ENCODE measurements at regions not wholly inside any gene's neighbourhood (a gene's known extent, or its start where the extent isn't known, plus 50 kb on each side); places are given as distances from the start of the nearest gene placed in this dataset.

- Mint-ChIP-seq H3K36me3 (ENCODE audit: low read depth, unreplicated experiment) (no peaks in the 10 kb centered on the region), H3K27ac (ENCODE audit: unreplicated experiment) (no peak overlapping the region), H3K27me3 (ENCODE audit: low read depth, unreplicated experiment) (no peaks in the 10 kb centered on the region), H3K9me3 (ENCODE audit: unreplicated experiment) (no peaks in the 10 kb centered on the region), H3K4me1 (ENCODE audit: low read depth, unreplicated experiment) (peaks cover 3% of the 10 kb centered on the region), H3K4me3 (ENCODE audit: unreplicated experiment) (no peak overlapping the region)
- DNase-seq (ENCODE audit: low read depth) (no peak), FAIRE-seq (no peak)
- Histone ChIP-seq H3K79me2 (ENCODE audit: insufficient read depth, low read length) (no peaks in the 10 kb centered on the region), H3K27ac (ENCODE audit: low read depth, low read length) (no peak overlapping the region), H3K4me2 (ENCODE audit: low read length) (no peak overlapping the region), H3K9me3 (ENCODE audit: insufficient read depth, low read depth, low read length) (no peaks in the 10 kb centered on the region), H3K9ac (ENCODE audit: low read length) (no peak overlapping the region), H3K27me3 (ENCODE audit: insufficient read depth, low read length) (no peaks in the 10 kb centered on the region), H2AFZ (ENCODE audit: low read depth, low read length) (peak overlapping the region; percentile 54), H3K4me3 (ENCODE audit: insufficient read depth, low read depth, low read length) (no peak overlapping the region), H3K4me1 (ENCODE audit: insufficient read depth, low read length) (no peaks in the 10 kb centered on the region), H4K20me1 (ENCODE audit: insufficient read depth, low read length) (no peaks in the 10 kb centered on the region), H3K36me3 (ENCODE audit: insufficient read depth, low read length) (no peaks in the 10 kb centered on the region)
- TF ChIP-seq EZH2 (IDR thresholded peaks at IDR 0.05; ENCODE audit: insufficient read depth, low read length), result no peak
- no peak for TF ChIP-seq CTCF (IDR thresholded peaks at IDR 0.05; ENCODE audit: insufficient read depth, low read depth, low read length)
These were observed 415.4 kb downstream of the SPRY1 start for GRCh38 chr4:123812066-123812390.

- no peaks in the 10 kb centered on the region for H3K27me3 Mint-ChIP-seq (ENCODE audit: low read depth, unreplicated experiment)
- no peak overlapping the region for H3K27ac ChIP-seq (ENCODE audit: low read depth, low read length)
- H3K36me3 ChIP-seq (ENCODE audit: insufficient read depth, low read length), result no peaks in the 10 kb centered on the region
- no peak for TF ChIP-seq CTCF (IDR thresholded peaks at IDR 0.05; ENCODE audit: insufficient read depth, low read depth, low read length)
- no peak for TF ChIP-seq EZH2 (IDR thresholded peaks at IDR 0.05; ENCODE audit: insufficient read depth, low read length)
- H3K27ac Mint-ChIP-seq (ENCODE audit: unreplicated experiment), result no peak overlapping the region
- no peak overlapping the region for H3K4me3 ChIP-seq (ENCODE audit: insufficient read depth, low read depth, low read length)
- no peak overlapping the region for H2AFZ ChIP-seq (ENCODE audit: low read depth, low read length)
- no peak overlapping the region for H3K4me2 ChIP-seq (ENCODE audit: low read length)
- DNase-seq (ENCODE audit: low read depth) (no peak), FAIRE-seq (no peak)
- no peaks in the 10 kb centered on the region for H3K4me1 Mint-ChIP-seq (ENCODE audit: low read depth, unreplicated experiment)
- no peak overlapping the region for H3K4me3 Mint-ChIP-seq (ENCODE audit: unreplicated experiment)
- no peaks in the 10 kb centered on the region for H3K36me3 Mint-ChIP-seq (ENCODE audit: low read depth, unreplicated experiment)
- no peaks in the 10 kb centered on the region for H3K79me2 ChIP-seq (ENCODE audit: insufficient read depth, low read length)
- H3K27me3 ChIP-seq (ENCODE audit: insufficient read depth, low read length), result no peaks in the 10 kb centered on the region
- no peak overlapping the region for H3K9ac ChIP-seq (ENCODE audit: low read length)
- H4K20me1 ChIP-seq (ENCODE audit: insufficient read depth, low read length), result no peaks in the 10 kb centered on the region
- H3K9me3 ChIP-seq (ENCODE audit: insufficient read depth, low read depth, low read length), result no peaks in the 10 kb centered on the region
- no peaks in the 10 kb centered on the region for H3K4me1 ChIP-seq (ENCODE audit: insufficient read depth, low read length)
- H3K9me3 Mint-ChIP-seq (ENCODE audit: unreplicated experiment), result no peaks in the 10 kb centered on the region
These were observed 417.3 kb downstream of the SPRY1 start for GRCh38 chr4:123813901-123814300.

- Histone ChIP-seq H3K4me3 (ENCODE audit: insufficient read depth, low read depth, low read length) (no peak overlapping the region), H4K20me1 (ENCODE audit: insufficient read depth, low read length) (no peaks in the 10 kb centered on the region), H3K4me2 (ENCODE audit: low read length) (no peak overlapping the region), H3K9me3 (ENCODE audit: insufficient read depth, low read depth, low read length) (no peaks in the 10 kb centered on the region), H3K27ac (ENCODE audit: low read depth, low read length) (no peak overlapping the region), H3K27me3 (ENCODE audit: insufficient read depth, low read length) (no peaks in the 10 kb centered on the region), H3K4me1 (ENCODE audit: insufficient read depth, low read length) (no peaks in the 10 kb centered on the region), H3K36me3 (ENCODE audit: insufficient read depth, low read length) (no peaks in the 10 kb centered on the region), H2AFZ (ENCODE audit: low read depth, low read length) (no peak overlapping the region), H3K9ac (ENCODE audit: low read length) (no peak overlapping the region), H3K79me2 (ENCODE audit: insufficient read depth, low read length) (no peaks in the 10 kb centered on the region)
- Mint-ChIP-seq H3K4me3 (ENCODE audit: unreplicated experiment) (no peak overlapping the region), H3K36me3 (ENCODE audit: low read depth, unreplicated experiment) (no peaks in the 10 kb centered on the region), H3K9me3 (ENCODE audit: unreplicated experiment) (no peaks in the 10 kb centered on the region), H3K27me3 (ENCODE audit: low read depth, unreplicated experiment) (no peaks in the 10 kb centered on the region), H3K27ac (ENCODE audit: unreplicated experiment) (no peak overlapping the region), H3K4me1 (ENCODE audit: low read depth, unreplicated experiment) (no peaks in the 10 kb centered on the region)
- DNase-seq (ENCODE audit: low read depth) (no peak), FAIRE-seq (no peak)
- no peak for TF ChIP-seq CTCF (IDR thresholded peaks at IDR 0.05; ENCODE audit: insufficient read depth, low read depth, low read length)
- TF ChIP-seq EZH2 (IDR thresholded peaks at IDR 0.05; ENCODE audit: insufficient read depth, low read length), result no peak
These were observed 419.9 kb downstream of the SPRY1 start for GRCh38 chr4:123816462-123816861.
